H1 (cell line): ENCODE measurements at regions not wholly inside any gene's neighbourhood (a gene's known extent, or its start where the extent isn't known, plus 50 kb on each side); places are given as distances from the start of the nearest gene placed in this dataset.

ENCODE experiments used
- CTCF ChIA-PET: fragments of 300-600 bp; sonication (Branson Sonifier 250); formaldehyde crosslinking; loops from one replicate; lab custom pipeline; 2021; ENCODE audit not compliant: partially characterized antibody; lab: Charles Lee
- POLR2A ChIA-PET: fragments of 300-600 bp; sonication (Branson Sonifier 250); formaldehyde crosslinking; loops from one replicate; lab custom pipeline; 2021; ENCODE audit warnings: inconsistent platforms; ENCODE audit not compliant: partially characterized antibody; lab: Charles Lee
- DNase-seq, 2 experiments: peaks; one replicate each; pipeline versions ENCODE4 v3.0.0 to v3.0.0-alpha.2; 2010 to 2022; ENCODE audit warnings: low spot score in 2 of 2, low read depth in 1 of 2, mixed read lengths in 1 of 2
- FAIRE-seq: peaks from 2 replicates; lab custom pipeline; 2011; peaks lifted over from hg19 to GRCh38; lab: Jason Lieb, UNC
- H2AFZ ChIP-seq: 2 replicates; pipeline ENCODE4 v1.8.1; 2012; ENCODE audit warnings: low read length, inconsistent platforms
- H2AK5ac ChIP-seq: 2 replicates; pipeline ENCODE4 v1.6.1; 2013; ENCODE audit warnings: low read depth, low read length
- H2BK120ac ChIP-seq: replicated peaks from 2 replicates; pipeline ENCODE3; 2013; ENCODE audit warnings: low read depth, low read length, inconsistent platforms
- H2BK12ac ChIP-seq: 2 replicates; pipeline ENCODE4 v1.6.1; 2013; ENCODE audit warnings: low read depth, low read length
- H2BK15ac ChIP-seq: 2 replicates; pipeline ENCODE4 v1.6.1; 2013; ENCODE audit warnings: low read length
- H2BK20ac ChIP-seq: 2 replicates; pipeline ENCODE4 v1.6.1; 2013; ENCODE audit warnings: low read length
- H2BK5ac ChIP-seq: 2 replicates; pipeline ENCODE4 v1.6.1; 2013; ENCODE audit warnings: low read depth, low read length
- H3K14ac ChIP-seq: 2 replicates; pipeline ENCODE4 v1.6.1; 2013; ENCODE audit warnings: inconsistent platforms; ENCODE audit not compliant: insufficient read length
- H3K18ac ChIP-seq: 2 replicates; pipeline ENCODE4 v1.6.1; 2013; ENCODE audit warnings: low read length; ENCODE audit errors: extremely low read depth
- H3K23ac ChIP-seq: 2 replicates; pipeline ENCODE4 v1.6.1; 2013; ENCODE audit warnings: inconsistent platforms; ENCODE audit not compliant: insufficient read length
- H3K23me2 ChIP-seq: 2 replicates; pipeline ENCODE4 v1.6.1; 2013; ENCODE audit warnings: low read depth, low read length
- H3K27ac ChIP-seq: 2 replicates; pipeline ENCODE4 v1.6.1; 2011; ENCODE audit warnings: low read depth, low read length, inconsistent platforms
- H3K27me3 ChIP-seq, 4 experiments: replicated peaks in 1 of 4; 1 replicate in 1 of 4; 2 replicates in 3 of 4; pipeline versions ENCODE4 v1.6.1 to v1.8.1; 2011 to 2013; ENCODE audit warnings: low read length in 3 of 4, mild to moderate bottlenecking in 3 of 4, inconsistent platforms in 2 of 4, mixed read lengths in 2 of 4, moderate library complexity in 1 of 4; ENCODE audit not compliant: control insufficient read depth in 3 of 4, insufficient read depth in 3 of 4; ENCODE audit errors: extremely low read depth in 1 of 4
- H3K36me3 ChIP-seq, 4 experiments: 2 replicates each; pipeline versions ENCODE4 v1.6.1 to v1.8.1; 2011 to 2013; ENCODE audit warnings: mild to moderate bottlenecking in 4 of 4, low read length in 3 of 4, moderate library complexity in 2 of 4, control low read depth in 1 of 4, inconsistent platforms in 1 of 4; ENCODE audit not compliant: insufficient read depth in 4 of 4, control insufficient read depth in 2 of 4
- H3K4ac ChIP-seq: replicated peaks from 2 replicates; pipeline ENCODE3; 2013; ENCODE audit warnings: low read length, low read depth, mixed read lengths, inconsistent platforms; ENCODE audit not compliant: insufficient read length
- H3K4me1 ChIP-seq, 4 experiments: replicated peaks in 1 of 4; 1 replicate in 1 of 4; 2 replicates in 3 of 4; pipeline versions ENCODE4 v1.6.1 to v1.8.1; 2011 to 2013; ENCODE audit warnings: low read length in 3 of 4, inconsistent platforms in 2 of 4, mixed read lengths in 1 of 4; ENCODE audit not compliant: insufficient read depth in 4 of 4, control insufficient read depth in 3 of 4
- H3K4me2 ChIP-seq, 2 experiments: 2 replicates each; pipeline versions ENCODE4 v1.6.1 to v1.8.1; 2011 to 2013; ENCODE audit warnings: low read depth in 2 of 2, low read length in 2 of 2, control low read depth in 1 of 2, inconsistent platforms in 1 of 2, mild to moderate bottlenecking in 1 of 2; ENCODE audit not compliant: insufficient read depth in 1 of 2
- H3K4me3 ChIP-seq, 4 experiments: fragments of 200-600, 300-600 bp in 1 of 4; sonication (generic), shearing (Covaris generic), sonication (Bioruptor Twin) in 1 of 4; 2 replicates each; pipeline versions ENCODE4 v1.5.1 to v1.8.1; 2011 to 2016; ENCODE audit warnings: low read length in 4 of 4, low read depth in 3 of 4, control low read depth in 2 of 4, inconsistent platforms in 2 of 4, mild to moderate bottlenecking in 2 of 4, mixed read lengths in 1 of 4, moderate library complexity in 1 of 4; ENCODE audit not compliant: insufficient read depth in 2 of 4; ENCODE audit errors: extremely low read depth in 1 of 4
- H3K56ac ChIP-seq: replicated peaks from 2 replicates; pipeline ENCODE3; 2013; ENCODE audit warnings: low read depth, mild to moderate bottlenecking, mixed read lengths, low read length, inconsistent platforms; ENCODE audit not compliant: insufficient read length
- H3K79me1 ChIP-seq: 2 replicates; pipeline ENCODE4 v1.6.1; 2013; ENCODE audit warnings: low read depth, low read length, control low read depth
- H3K79me2 ChIP-seq, 2 experiments: 2 replicates each; pipeline versions ENCODE4 v1.6.1 to v1.8.1; 2012 to 2013; ENCODE audit warnings: low read length in 2 of 2, mild to moderate bottlenecking in 2 of 2, inconsistent platforms in 1 of 2; ENCODE audit not compliant: insufficient read depth in 2 of 2, control insufficient read depth in 1 of 2
- H3K9ac ChIP-seq, 4 experiments: replicated peaks in 1 of 4; 1 replicate in 1 of 4; 2 replicates in 3 of 4; pipeline versions ENCODE4 v1.6.1 to v1.8.1; 2011 to 2013; ENCODE audit warnings: low read depth in 3 of 4, low read length in 3 of 4, control low read depth in 2 of 4, mild to moderate bottlenecking in 2 of 4, moderate library complexity in 2 of 4, inconsistent platforms in 1 of 4; ENCODE audit errors: extremely low read depth in 1 of 4
- H3K9me3 ChIP-seq, 2 experiments: 2 replicates each; pipeline versions ENCODE4 v1.6.1 to v1.8.1; 2012 to 2013; ENCODE audit warnings: mild to moderate bottlenecking in 2 of 2, moderate library complexity in 2 of 2, control low read depth in 1 of 2, inconsistent platforms in 1 of 2, low read depth in 1 of 2, low read length in 1 of 2, mixed read lengths in 1 of 2; ENCODE audit not compliant: insufficient read depth in 2 of 2
- H4K20me1 ChIP-seq, 2 experiments: replicated peaks in 1 of 2; 2 replicates each; pipeline versions ENCODE3 to v1.8.1; 2011 to 2013; ENCODE audit warnings: inconsistent platforms in 2 of 2, low read length in 2 of 2, mild to moderate bottlenecking in 1 of 2; ENCODE audit not compliant: insufficient read depth in 2 of 2, control insufficient read depth in 1 of 2
- H4K5ac ChIP-seq: 2 replicates; pipeline ENCODE4 v1.6.1; 2013; ENCODE audit warnings: low read length, low read depth, mixed read lengths, inconsistent platforms; ENCODE audit not compliant: insufficient read length
- H4K8ac ChIP-seq: 2 replicates; pipeline ENCODE4 v1.8.0; 2013; ENCODE audit warnings: mild to moderate bottlenecking, moderate library complexity, low read length, inconsistent platforms; ENCODE audit not compliant: insufficient read depth; ENCODE audit errors: extremely low read depth
- H4K91ac ChIP-seq: replicated peaks from 2 replicates; pipeline ENCODE3; 2013; ENCODE audit warnings: low read length, mixed read lengths, inconsistent platforms; ENCODE audit not compliant: insufficient read length
- BACH1 ChIP-seq: IDR thresholded peaks from 2 replicates; pipeline ENCODE4 v1.6.1; 2012; ENCODE audit warnings: low read length, improper control_type of control experiment
- CBX8 ChIP-seq: fragments of 300-800, 300-1000 bp; sonication (generic); IDR thresholded peaks from 2 replicates; pipeline ENCODE4 v1.7.1; 2016; ENCODE audit warnings: low read depth, low read length, borderline replicate concordance
- CREB1 ChIP-seq: IDR thresholded peaks from 2 replicates; pipeline ENCODE4 v1.6.1; 2012; ENCODE audit warnings: inconsistent platforms
- CTCF ChIP-seq, 3 experiments: IDR thresholded peaks; 1 replicate in 2 of 3; 2 replicates in 1 of 3; pipeline versions ENCODE4 v1.5.1 to v1.6.1; 2011; ENCODE audit warnings: low read length in 3 of 3, mild to moderate bottlenecking in 3 of 3, inconsistent platforms in 2 of 3, low read depth in 1 of 3, moderate library complexity in 1 of 3; ENCODE audit not compliant: insufficient read depth in 1 of 3; ENCODE audit errors: control extremely low read depth in 1 of 3
- GABPA ChIP-seq: IDR thresholded peaks from 2 replicates; pipeline ENCODE4 v1.6.1; 2011; ENCODE audit warnings: mild to moderate bottlenecking, low read length, moderate library complexity, borderline replicate concordance; ENCODE audit not compliant: insufficient read depth
- JUND ChIP-seq: IDR thresholded peaks from 2 replicates; pipeline ENCODE4 v1.6.1; 2011; ENCODE audit warnings: mild to moderate bottlenecking, improper control_type of control experiment, low read length
- MAX ChIP-seq: IDR thresholded peaks from 2 replicates; pipeline ENCODE4 v1.6.1; 2012; ENCODE audit warnings: inconsistent platforms
- NRF1 ChIP-seq: IDR thresholded peaks from 2 replicates; pipeline ENCODE4 v1.6.1; 2011; ENCODE audit warnings: mild to moderate bottlenecking, low read depth, low read length, improper control_type of control experiment
- POU5F1 ChIP-seq: IDR thresholded peaks from 2 replicates; pipeline ENCODE4 v1.6.1; 2011; ENCODE audit warnings: low read depth, mild to moderate bottlenecking, low read length, moderate library complexity
- RAD21 ChIP-seq, 2 experiments: IDR thresholded peaks in 1 of 2; conservative IDR thresholded peaks in 1 of 2; 2 replicates each; pipeline ENCODE4 v1.6.1; 2011; ENCODE audit warnings: low read depth in 2 of 2, low read length in 2 of 2, improper control_type of control experiment in 1 of 2, inconsistent platforms in 1 of 2, mild to moderate bottlenecking in 1 of 2, moderate library complexity in 1 of 2
- SRF ChIP-seq: IDR thresholded peaks from 2 replicates; pipeline ENCODE4 v1.6.1; 2011; ENCODE audit warnings: mild to moderate bottlenecking, low read depth, low read length, moderate library complexity
- SUZ12 ChIP-seq: fragments of 200-600 bp; sonication (generic); IDR thresholded peaks from 2 replicates; pipeline ENCODE4 v1.6.1; 2012; ENCODE audit warnings: mild to moderate bottlenecking, inconsistent platforms, low read length, moderate library complexity, mixed read lengths
- WGBS, 2 experiments: shearing (Covaris generic) in 1 of 2; methylation state at CpG; one replicate each; pipeline versions ENCODE4 v1.1.6 to v1.1.7; 2013 to 2015; ENCODE audit warnings: low lambda C conversion rate in 2 of 2, mixed read lengths in 2 of 2, inconsistent platforms in 1 of 2, low coverage in 1 of 2, missing lambda C conversion rate in 1 of 2; ENCODE audit not compliant: insufficient replicate concordance in 2 of 2, insufficient coverage in 1 of 2, insufficient read length in 1 of 2; ENCODE audit errors: extremely low coverage in 1 of 2, missing lambda C conversion rate in 1 of 2; 5-methylcytosine and 5-hydroxymethylcytosine counted together

- H3K27me3 ChIP-seq: no peaks in the 10 kb centered on the region
- H3K56ac ChIP-seq: no peak overlapping the region
- H3K9ac ChIP-seq: no peak overlapping the region
- no peak overlapping the region for H4K8ac ChIP-seq
- no peak overlapping the region for H2BK5ac ChIP-seq
- no peak overlapping the region for H3K27ac ChIP-seq
- no peaks in the 10 kb centered on the region for H3K79me1 ChIP-seq
- H3K18ac ChIP-seq: no peak overlapping the region
- no peak overlapping the region for H2BK15ac ChIP-seq
- H3K23ac ChIP-seq: no peak overlapping the region
- no peaks in the 10 kb centered on the region for H3K9me3 ChIP-seq
- DNase-seq: no peak
- 0 out of 7 replicates have a peak, but pooled peaks cover 0 to 4% (median 0%) of the 10 kb centered on the region in 4 experiments for H3K4me1 ChIP-seq
- no peaks in the 10 kb centered on the region for H3K79me2 ChIP-seq
- H2BK120ac ChIP-seq: no peak overlapping the region
- no peak overlapping the region for H3K4me2 ChIP-seq
- H3K4ac ChIP-seq: no peak overlapping the region
- ChIA-PET CTCF (interaction anchor here (1.0 kb wide), 1 partner anchor 18 kb away, joined by 3 read pairs; no protein-coding TSS in a partner anchor), POLR2A (no interaction called here)
- H4K20me1 ChIP-seq: no peaks in the 10 kb centered on the region
- no peak overlapping the region for H2BK20ac ChIP-seq
- H2AFZ ChIP-seq: peak overlapping the region; percentile 30; the same call in 1 of the 2 replicates
- 58% methylated on average over 2 of the region's 2 CpGs; no CpG with 5 or more reads in 1 of the 2 experiments for WGBS, 2 experiments
- no peak overlapping the region for H3K4me3 ChIP-seq
- H4K5ac ChIP-seq: no peak overlapping the region
- H3K36me3 ChIP-seq: no peaks in the 10 kb centered on the region
- H3K23me2 ChIP-seq: no peaks in the 10 kb centered on the region
- no peak overlapping the region for H2BK12ac ChIP-seq
- no peak overlapping the region for H4K91ac ChIP-seq
- FAIRE-seq: no peak
- H3K14ac ChIP-seq: no peak overlapping the region
- H2AK5ac ChIP-seq: no peak overlapping the region
- no peak for TF ChIP-seq BACH1
- no peak for TF ChIP-seq CREB1
- TF ChIP-seq POU5F1: no peak
- TF ChIP-seq JUND: no peak
- TF ChIP-seq CTCF (IDR thresholded peaks at IDR 0.05; ENCODE audit: control extremely low read depth in 1 of 3, insufficient read depth in 1 of 3, low read depth in 1 of 3, low read length in 3 of 3): peak in 1 of 3 experiments; percentile 22; a peak in 1 of 4 replicates
- TF ChIP-seq CBX8: no peak
- TF ChIP-seq MAX: no peak
- TF ChIP-seq NRF1: no peak
- peak; percentile 20 to 44; a peak in 2 of 4 replicates for TF ChIP-seq RAD21 (IDR thresholded peaks at IDR 0.05 in 1 of 2, conservative IDR thresholded peaks at IDR 0.05 in 1 of 2; ENCODE audit: low read depth in 2 of 2, low read length in 2 of 2)
- no peak for TF ChIP-seq GABPA
- TF ChIP-seq SUZ12: no peak
- TF ChIP-seq SRF: no peak
These were observed 502.7 kb upstream of the HTR2A start for GRCh38 chr13:47399599-47399998.
